ENCODE measurements at regions not wholly inside any gene's neighbourhood (a gene's known extent, or its start where the extent isn't known, plus 50 kb on each side); places are given as distances from the start of the nearest gene placed in this dataset.

DNA sequence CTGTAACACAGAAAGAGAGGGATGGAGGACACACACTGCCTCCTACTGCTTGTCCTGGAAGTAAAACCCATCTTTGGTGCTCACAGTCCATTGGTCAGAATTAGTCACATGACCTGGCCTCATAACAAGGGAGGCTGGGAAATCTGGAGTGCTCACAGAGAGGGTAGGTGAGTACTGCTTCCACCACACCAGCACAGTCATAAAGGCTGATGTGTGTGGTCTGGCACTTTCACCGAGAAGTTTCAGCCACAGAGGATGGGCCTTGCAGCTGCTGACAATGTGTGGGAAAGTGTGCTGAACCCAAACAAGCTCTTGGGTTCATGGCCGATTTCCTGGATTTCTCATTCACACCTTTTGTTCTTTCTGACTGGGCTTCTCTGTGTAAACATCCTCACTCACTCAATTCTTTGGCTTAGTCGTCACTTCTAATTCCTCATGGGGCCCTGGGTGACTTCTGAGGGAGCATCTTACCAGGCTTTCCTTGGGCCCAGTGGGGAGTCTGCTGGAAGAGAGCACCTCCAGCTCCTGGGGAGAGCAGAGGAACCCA, 100.7 kb downstream of the ASB7 start:
- no peak overlapping the region for H3K4me3 ChIP-seq (replicated peaks; ENCODE audit: low read depth, low read length)
- DNase-seq (ENCODE audit: low read depth) = peak; percentile 81
- TF ChIP-seq, protein P1, sequence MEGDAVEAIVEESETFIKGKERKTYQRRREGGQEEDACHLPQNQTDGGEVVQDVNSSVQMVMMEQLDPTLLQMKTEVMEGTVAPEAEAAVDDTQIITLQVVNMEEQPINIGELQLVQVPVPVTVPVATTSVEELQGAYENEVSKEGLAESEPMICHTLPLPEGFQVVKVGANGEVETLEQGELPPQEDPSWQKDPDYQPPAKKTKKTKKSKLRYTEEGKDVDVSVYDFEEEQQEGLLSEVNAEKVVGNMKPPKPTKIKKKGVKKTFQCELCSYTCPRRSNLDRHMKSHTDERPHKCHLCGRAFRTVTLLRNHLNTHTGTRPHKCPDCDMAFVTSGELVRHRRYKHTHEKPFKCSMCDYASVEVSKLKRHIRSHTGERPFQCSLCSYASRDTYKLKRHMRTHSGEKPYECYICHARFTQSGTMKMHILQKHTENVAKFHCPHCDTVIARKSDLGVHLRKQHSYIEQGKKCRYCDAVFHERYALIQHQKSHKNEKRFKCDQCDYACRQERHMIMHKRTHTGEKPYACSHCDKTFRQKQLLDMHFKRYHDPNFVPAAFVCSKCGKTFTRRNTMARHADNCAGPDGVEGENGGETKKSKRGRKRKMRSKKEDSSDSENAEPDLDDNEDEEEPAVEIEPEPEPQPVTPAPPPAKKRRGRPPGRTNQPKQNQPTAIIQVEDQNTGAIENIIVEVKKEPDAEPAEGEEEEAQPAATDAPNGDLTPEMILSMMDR (IDR thresholded peaks at IDR 0.05; ENCODE audit: low read length, missing control alignments) = no peak

DNA sequence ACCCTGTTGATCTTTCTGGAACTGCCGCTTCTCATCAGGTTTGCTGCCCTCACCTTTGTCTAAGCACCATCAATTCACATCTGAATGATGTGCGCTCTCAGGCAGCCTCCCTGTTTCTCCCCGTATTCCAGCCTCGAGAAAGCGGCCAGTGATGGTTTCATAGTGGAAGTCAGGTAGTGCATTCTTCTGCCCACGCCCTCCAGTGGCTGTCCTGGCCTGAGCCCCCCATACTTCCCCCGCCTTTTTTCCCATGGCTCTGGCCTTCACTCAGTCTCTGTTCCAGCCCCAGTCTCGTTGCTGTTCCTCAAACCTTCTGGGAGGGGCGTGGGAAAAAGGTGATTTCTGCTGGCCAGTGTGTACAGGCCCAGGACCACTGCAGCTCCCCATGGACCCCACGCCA, 101.3 kb downstream of the ASB7 start:
- no peak for DNase-seq (ENCODE audit: low read depth)
- no peak overlapping the region for H3K4me3 ChIP-seq (replicated peaks; ENCODE audit: low read depth, low read length)
- TF ChIP-seq, protein P1 (IDR thresholded peaks at IDR 0.05; ENCODE audit: low read length, missing control alignments) = no peak

GRCh38 chr15:100704281-100705055, 102.1 kb downstream of the ASB7 start:
- TF ChIP-seq, protein P1 (IDR thresholded peaks at IDR 0.05; ENCODE audit: low read length, missing control alignments) = no peak
- DNase-seq (ENCODE audit: low read depth) = peak; percentile 70
- no peak overlapping the region for H3K4me3 ChIP-seq (replicated peaks; ENCODE audit: low read depth, low read length)

DNA sequence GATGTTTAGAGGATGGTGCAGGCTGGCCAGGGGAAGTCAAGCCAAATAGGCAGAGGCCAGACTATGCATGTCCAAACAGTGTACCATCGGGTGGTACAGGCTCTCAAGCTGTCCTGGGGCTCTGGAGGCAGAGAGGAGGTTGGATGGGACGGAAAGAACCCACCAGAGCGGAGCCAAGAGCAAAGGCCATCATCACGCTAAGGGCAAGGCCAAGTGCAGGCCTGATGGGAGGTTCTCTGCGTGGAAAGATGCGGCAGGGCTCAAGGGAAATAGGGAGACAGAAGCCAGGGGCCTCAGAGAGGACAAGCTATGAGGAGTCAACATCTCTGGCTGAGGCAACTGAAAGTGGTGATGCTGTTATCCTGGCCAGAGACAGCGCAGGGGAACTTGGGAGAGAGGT, 102.7 kb downstream of the ASB7 start:
- DNase-seq (ENCODE audit: low read depth) = no peak
- TF ChIP-seq, protein P1 (IDR thresholded peaks at IDR 0.05; ENCODE audit: low read length, missing control alignments) = no peak
- H3K4me3 ChIP-seq (replicated peaks; ENCODE audit: low read depth, low read length) = no peak overlapping the region

DNA sequence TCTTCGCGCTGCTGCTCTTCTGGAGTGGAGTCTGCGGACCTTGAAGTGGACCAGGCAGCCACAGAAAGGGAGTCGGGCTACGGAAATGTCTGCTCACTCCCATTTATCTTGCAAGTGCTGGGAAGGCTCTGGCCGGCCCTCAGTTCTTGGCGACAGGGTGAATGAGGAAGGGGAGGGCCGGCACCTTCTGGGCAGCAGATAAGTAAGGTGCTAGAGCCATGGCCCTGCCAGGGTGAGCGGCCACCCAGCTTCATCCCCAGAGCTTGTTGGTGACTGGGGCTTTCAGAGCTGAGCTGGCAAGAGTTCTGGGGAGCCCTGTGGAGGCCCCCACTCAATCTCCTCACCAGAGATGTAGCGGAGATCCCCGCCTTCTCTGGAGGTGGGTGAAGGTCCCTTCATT, 103.5 kb downstream of the ASB7 start:
- TF ChIP-seq, protein P1 (IDR thresholded peaks at IDR 0.05; ENCODE audit: low read length, missing control alignments) = no peak
- DNase-seq (ENCODE audit: low read depth) = no peak
- no peak overlapping the region for H3K4me3 ChIP-seq (replicated peaks; ENCODE audit: low read depth, low read length)

- DNase-seq (ENCODE audit: low read depth) = no peak
- no peak overlapping the region for H3K4me3 ChIP-seq (replicated peaks; ENCODE audit: low read depth, low read length)
- TF ChIP-seq, protein P1 (IDR thresholded peaks at IDR 0.05; ENCODE audit: low read length, missing control alignments) = no peak
These were observed 104.8 kb downstream of the ASB7 start for GRCh38 chr15:100707229-100707628.

DNA sequence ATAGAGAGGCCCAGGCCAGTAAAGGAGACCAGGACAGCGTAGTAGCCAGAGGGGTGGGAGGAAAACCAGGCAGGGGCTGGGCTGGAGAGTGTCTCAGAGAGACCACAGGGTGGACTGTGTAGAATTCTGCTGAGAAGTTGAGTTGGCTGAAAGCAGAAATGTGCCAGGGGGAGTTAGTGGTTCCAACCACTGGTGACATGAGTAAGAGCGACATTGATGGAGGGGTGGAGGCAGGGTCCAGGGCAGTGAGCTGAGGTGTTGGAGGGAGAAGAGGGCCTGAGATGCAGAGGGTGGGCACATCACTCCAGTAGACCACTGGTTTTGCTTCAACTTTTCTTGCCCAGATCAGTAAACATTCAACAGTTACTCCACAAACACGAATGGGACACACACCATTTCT, 106.5 kb downstream of the ASB7 start:
- no peak for DNase-seq (ENCODE audit: low read depth)
- TF ChIP-seq, protein P1 (IDR thresholded peaks at IDR 0.05; ENCODE audit: low read length, missing control alignments) = no peak
- no peak overlapping the region for H3K4me3 ChIP-seq (replicated peaks; ENCODE audit: low read depth, low read length)

All from fibroblast of pulmonary artery (primary cell).